HG03521 (cell line): ENCODE measurements at regions not wholly inside any gene's neighbourhood (a gene's known extent, or its start where the extent isn't known, plus 50 kb on each side); places are given as distances from the start of the nearest gene placed in this dataset.
"Not testable (repeated sequence)": the region's sequence is repeated elsewhere in the genome, so short reads cannot be mapped to it uniquely, and the experiment has no call there.

Source experiments
- ATAC-seq: cut with Tn5 transposase; IDR thresholded peaks from one replicate; pipeline ENCODE4 v1.9.1; 2021; ENCODE audit warnings: mild to moderate bottlenecking, moderate library complexity; ENCODE audit not compliant: unreplicated experiment

GRCh38 chr16:85202051-85202601, 89.9 kb upstream of the CIBAR2 start:
- no peak for ATAC-seq

GRCh38 chr16:85202631-85203461, 90.6 kb upstream of the CIBAR2 start:
- ATAC-seq = no peak

GRCh38 chr16:85203462-85203813, 91.2 kb upstream of the CIBAR2 start:
- ATAC-seq = no peak

- ATAC-seq = no peak
Observed at GRCh38 chr16:85204242-85205010, 92.2 kb upstream of the CIBAR2 start.

GRCh38 chr16:85205257-85205656, 93.0 kb upstream of the CIBAR2 start:
- ATAC-seq = not testable (repeated sequence)

- no peak for ATAC-seq
Observed at GRCh38 chr16:85205747-85206471, 93.6 kb upstream of the CIBAR2 start.

GRCh38 chr16:85206472-85207356, 94.4 kb upstream of the CIBAR2 start:
- ATAC-seq = no peak

- no peak for ATAC-seq
Observed at GRCh38 chr16:85207357-85207921, 95.2 kb upstream of the CIBAR2 start.

GRCh38 chr16:85208181-85208580, 95.9 kb upstream of the CIBAR2 start:
- no peak for ATAC-seq

- no peak for ATAC-seq
Observed at GRCh38 chr16:85208643-85209520, 96.6 kb upstream of the CIBAR2 start.

- ATAC-seq = no peak
Observed at GRCh38 chr16:85209526-85210121, 97.4 kb upstream of the CIBAR2 start.

GRCh38 chr16:85210423-85211169, 98.3 kb upstream of the CIBAR2 start:
- ATAC-seq = no peak

- ATAC-seq = no peak
Observed at GRCh38 chr16:85211271-85211801, 99.1 kb upstream of the CIBAR2 start.

GRCh38 chr16:85213926-85214675, 101.8 kb upstream of the CIBAR2 start:
- no peak for ATAC-seq

GRCh38 chr16:85215478-85216118, 103.3 kb upstream of the CIBAR2 start:
- ATAC-seq = no peak
